Endothelial cell (in vitro differentiated cells): ENCODE measurements at regions not wholly inside any gene's neighbourhood (a gene's known extent, or its start where the extent isn't known, plus 50 kb on each side); places are given as distances from the start of the nearest gene placed in this dataset.

ENCODE experiments used
- DNase-seq: peaks from one replicate; pipeline ENCODE4 v3.0.0; 2021; ENCODE audit warnings: low spot score
- H3K27ac Mint-ChIP-seq: one replicate; pipeline ENCODE4 v1.8.0; 2021; ENCODE audit warnings: mixed read lengths, inconsistent platforms; ENCODE audit not compliant: unreplicated experiment
- H3K27me3 Mint-ChIP-seq: one replicate; pipeline ENCODE4 v1.8.0; 2021; ENCODE audit warnings: mild to moderate bottlenecking, moderate library complexity, mixed read lengths, inconsistent platforms; ENCODE audit not compliant: unreplicated experiment
- H3K36me3 Mint-ChIP-seq: one replicate; pipeline ENCODE4 v1.8.0; 2021; ENCODE audit warnings: mild to moderate bottlenecking, low read depth, mixed read lengths, inconsistent platforms; ENCODE audit not compliant: unreplicated experiment
- H3K4me1 Mint-ChIP-seq: one replicate; pipeline ENCODE4 v1.8.0; 2021; ENCODE audit warnings: mild to moderate bottlenecking, mixed read lengths, inconsistent platforms; ENCODE audit not compliant: unreplicated experiment
- H3K4me3 Mint-ChIP-seq: one replicate; pipeline ENCODE4 v1.8.0; 2021; ENCODE audit warnings: mild to moderate bottlenecking, mixed read lengths, inconsistent platforms; ENCODE audit not compliant: unreplicated experiment
- H3K9me3 Mint-ChIP-seq: one replicate; pipeline ENCODE4 v1.8.0; 2021; ENCODE audit warnings: mixed read lengths, inconsistent platforms; ENCODE audit not compliant: unreplicated experiment
- CTCF ChIP-seq: fragments of 200-600 bp; sonication (generic); IDR thresholded peaks from one replicate; pipeline ENCODE4 v1.5.0; 2021; ENCODE audit warnings: antibody characterized with exemption; ENCODE audit not compliant: unreplicated experiment

- no peaks in the 10 kb centered on the region for H3K36me3 Mint-ChIP-seq
- DNase-seq = no peak
- peaks cover 2% of the 10 kb centered on the region for H3K4me1 Mint-ChIP-seq
- TF ChIP-seq CTCF = no peak
- no peaks in the 10 kb centered on the region for H3K9me3 Mint-ChIP-seq
- no peak overlapping the region for H3K4me3 Mint-ChIP-seq
- no peak overlapping the region for H3K27ac Mint-ChIP-seq
- peaks cover 1% of the 10 kb centered on the region for H3K27me3 Mint-ChIP-seq
Measured at GRCh38 chr7:17623546-17624185, 316.6 kb downstream of the SNX13 start.

- peaks cover 2% of the 10 kb centered on the region for H3K4me1 Mint-ChIP-seq
- H3K9me3 Mint-ChIP-seq = no peaks in the 10 kb centered on the region
- no peak overlapping the region for H3K4me3 Mint-ChIP-seq
- H3K36me3 Mint-ChIP-seq = no peaks in the 10 kb centered on the region
- no peak for TF ChIP-seq CTCF
- H3K27me3 Mint-ChIP-seq = peaks cover 1% of the 10 kb centered on the region
- no peak for DNase-seq
- H3K27ac Mint-ChIP-seq = no peak overlapping the region
Measured at GRCh38 chr7:17624379-17624778, 315.9 kb downstream of the SNX13 start.

- no peaks in the 10 kb centered on the region for H3K9me3 Mint-ChIP-seq
Measured at GRCh38 chr7:17625043-17625442, 315.3 kb downstream of the SNX13 start.

GRCh38 chr7:17626235-17626634 lies 314.1 kb downstream of the SNX13 start:
- peaks cover 2% of the 10 kb centered on the region for H3K4me1 Mint-ChIP-seq
- no peak for TF ChIP-seq CTCF
- H3K9me3 Mint-ChIP-seq = no peaks in the 10 kb centered on the region
- H3K4me3 Mint-ChIP-seq = no peak overlapping the region
- no peaks in the 10 kb centered on the region for H3K36me3 Mint-ChIP-seq
- peaks cover 1% of the 10 kb centered on the region for H3K27me3 Mint-ChIP-seq
- DNase-seq = no peak
- no peak overlapping the region for H3K27ac Mint-ChIP-seq

More at GRCh38 chr7:17625043-17625442, 315.3 kb downstream of the SNX13 start:
- Mint-ChIP-seq H3K4me3 (no peak overlapping the region), H3K27ac (no peak overlapping the region), H3K27me3 (peaks cover 1% of the 10 kb centered on the region), H3K36me3 (no peaks in the 10 kb centered on the region), H3K4me1 (peaks cover 2% of the 10 kb centered on the region)
- no peak for DNase-seq
- no peak for TF ChIP-seq CTCF

- Mint-ChIP-seq H3K4me3 (no peak overlapping the region), H3K4me1 (no peaks in the 10 kb centered on the region), H3K27ac (no peak overlapping the region), H3K36me3 (no peaks in the 10 kb centered on the region), H3K27me3 (no peaks in the 10 kb centered on the region), H3K9me3 (no peaks in the 10 kb centered on the region)
- DNase-seq = no peak
- TF ChIP-seq CTCF = no peak
Measured at GRCh38 chr7:17631061-17631460, 309.2 kb downstream of the SNX13 start.
